KG1 (cell line): ENCODE measurements at regions not wholly inside any gene's neighbourhood (a gene's known extent, or its start where the extent isn't known, plus 50 kb on each side); places are given as distances from the start of the nearest gene placed in this dataset.
"Not testable (repeated sequence)": the region's sequence is repeated elsewhere in the genome, so short reads cannot be mapped to it uniquely, and the experiment has no call there.

Source experiments
- DNase-seq: peaks from one replicate; lab custom pipeline; 2025; lab: John Stamatoyannopoulos, UW

DNA sequence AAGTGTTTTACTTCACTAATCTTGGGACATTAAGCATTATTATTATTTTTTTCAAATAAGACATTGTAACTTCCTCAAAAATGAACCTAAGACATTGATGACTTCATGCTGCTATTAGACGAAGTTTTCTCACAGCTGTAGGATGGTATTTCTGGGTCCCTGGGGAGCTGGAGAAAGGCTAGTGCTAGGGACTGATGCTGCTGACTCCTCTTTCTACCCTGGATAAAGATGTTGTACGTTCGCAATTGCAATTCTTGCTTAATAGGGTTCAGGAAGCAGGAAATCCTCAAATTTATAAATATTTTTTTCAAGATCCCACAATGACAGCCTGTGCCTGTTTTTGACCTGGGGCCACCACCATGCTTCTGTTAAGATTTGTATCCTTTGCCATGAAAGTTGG lies 526.0 kb downstream of the CCSER2 start:
- no peak for DNase-seq

DNA sequence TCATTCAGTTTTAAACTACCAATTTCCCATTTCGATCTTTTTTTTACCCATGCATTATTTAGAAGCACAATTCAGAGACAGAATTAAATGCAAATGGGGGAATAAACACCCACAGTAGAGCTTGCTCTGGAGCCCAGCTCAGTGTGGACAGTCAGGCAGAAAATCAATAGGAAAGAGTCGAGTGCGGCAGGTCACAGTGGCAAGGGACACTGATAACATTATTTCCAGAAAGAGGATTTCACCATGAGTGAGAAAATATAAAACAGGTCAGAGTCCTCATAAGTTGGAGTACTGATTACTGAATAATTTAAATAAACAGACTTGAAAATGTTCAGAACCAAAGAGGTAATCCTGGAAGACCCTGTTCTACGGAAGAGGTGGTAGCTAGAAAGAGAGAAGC lies 532.5 kb downstream of the CCSER2 start:
- DNase-seq: no peak

DNA sequence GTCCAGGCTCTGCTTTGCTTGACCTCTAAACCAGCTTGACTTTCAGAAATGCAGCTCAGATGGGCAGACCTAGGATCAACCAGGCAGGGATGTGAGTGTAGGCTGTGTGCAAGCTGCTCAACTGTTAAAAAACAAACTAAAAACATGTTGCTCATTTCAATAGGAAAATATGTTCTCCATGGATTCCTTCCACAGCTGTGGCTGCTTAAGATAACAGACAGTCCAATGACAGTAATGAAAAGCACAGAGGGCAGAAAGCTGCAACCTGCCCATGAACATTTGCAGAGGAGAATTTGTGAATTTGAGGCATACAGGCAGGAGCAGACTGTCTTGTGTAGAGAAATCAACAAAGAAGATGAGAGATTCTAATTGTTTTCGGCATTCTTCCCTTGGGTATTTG lies 534.2 kb downstream of the CCSER2 start:
- DNase-seq: no peak

DNA sequence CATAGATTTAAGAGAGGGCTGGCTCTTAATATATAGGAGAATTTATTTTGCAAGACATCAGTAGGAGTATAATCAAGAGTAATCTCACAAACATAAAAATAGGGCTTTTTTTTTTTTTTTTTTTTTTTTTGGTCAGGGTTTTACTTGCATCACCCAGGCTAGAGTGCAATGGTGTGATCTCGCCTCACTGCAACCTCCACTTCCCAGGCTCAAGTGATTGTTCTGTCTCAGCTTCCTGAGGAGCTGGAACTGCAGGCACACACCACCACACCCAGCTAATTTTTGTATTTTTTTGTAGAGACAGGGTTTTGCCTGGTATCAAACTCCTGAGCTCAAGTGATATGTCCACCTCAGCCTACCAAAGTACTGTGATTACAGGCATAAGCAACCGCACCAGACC lies 535.3 kb downstream of the CCSER2 start:
- no peak for DNase-seq

DNA sequence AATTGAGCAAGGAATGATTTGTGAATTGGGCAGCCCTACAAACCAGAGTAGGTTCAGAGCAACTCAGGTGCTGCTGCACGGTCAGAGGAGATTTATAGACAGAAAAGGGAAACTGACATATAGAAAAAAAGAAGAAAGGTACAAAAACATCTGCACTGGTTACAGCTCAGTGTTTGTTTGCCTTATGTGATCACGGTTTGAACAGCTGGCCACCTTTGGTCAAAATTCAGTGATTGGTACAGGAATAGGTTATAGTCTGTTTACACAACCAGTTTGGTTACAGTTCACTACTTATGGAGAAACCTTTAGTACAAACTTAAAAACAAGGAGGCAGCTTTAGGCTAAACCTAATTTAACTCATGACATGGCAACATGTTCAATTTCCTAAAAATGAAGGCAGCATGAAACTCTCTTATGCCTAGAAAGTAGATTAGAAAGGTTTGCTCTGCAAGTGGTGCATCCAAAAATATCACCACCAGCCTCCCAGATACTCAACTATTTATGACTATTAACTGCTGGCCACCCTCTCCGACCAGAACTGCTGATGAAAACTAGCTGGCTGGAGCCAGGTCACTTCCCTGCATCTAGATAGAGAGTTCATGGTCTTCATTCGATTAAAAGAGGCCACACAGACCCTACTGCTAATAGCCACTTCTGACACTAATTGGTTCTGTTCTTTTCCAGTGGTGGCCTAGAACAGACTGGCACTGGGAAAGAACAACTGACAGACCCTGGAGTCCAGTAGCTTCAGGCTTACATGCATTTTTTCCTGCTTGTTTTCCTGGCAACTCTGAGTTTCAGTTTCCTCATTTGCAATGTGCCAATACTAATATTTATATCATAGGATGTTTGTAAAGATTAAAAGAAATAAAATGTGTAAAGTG lies 548.0 kb downstream of the CCSER2 start:
- DNase-seq: no peak

DNA sequence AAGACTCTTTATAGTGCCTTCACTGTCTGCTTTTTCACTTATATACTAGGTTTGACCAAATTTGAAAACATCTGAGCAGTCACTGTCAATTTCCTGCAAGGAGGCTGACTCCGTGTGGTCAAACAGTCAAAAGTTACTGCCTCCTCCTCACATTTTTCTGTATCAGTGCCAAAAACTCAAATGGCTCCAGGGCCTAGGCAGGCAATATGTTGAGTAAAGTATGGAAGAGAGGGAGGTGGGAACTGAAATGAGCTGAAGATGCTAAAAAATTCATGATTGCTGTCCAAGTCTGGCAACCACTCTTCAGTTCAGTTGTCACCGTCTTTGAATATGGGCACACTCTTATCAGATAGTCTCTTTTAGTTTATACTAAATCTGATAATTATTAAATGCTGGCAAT lies 551.6 kb downstream of the CCSER2 start:
- DNase-seq: no peak

DNA sequence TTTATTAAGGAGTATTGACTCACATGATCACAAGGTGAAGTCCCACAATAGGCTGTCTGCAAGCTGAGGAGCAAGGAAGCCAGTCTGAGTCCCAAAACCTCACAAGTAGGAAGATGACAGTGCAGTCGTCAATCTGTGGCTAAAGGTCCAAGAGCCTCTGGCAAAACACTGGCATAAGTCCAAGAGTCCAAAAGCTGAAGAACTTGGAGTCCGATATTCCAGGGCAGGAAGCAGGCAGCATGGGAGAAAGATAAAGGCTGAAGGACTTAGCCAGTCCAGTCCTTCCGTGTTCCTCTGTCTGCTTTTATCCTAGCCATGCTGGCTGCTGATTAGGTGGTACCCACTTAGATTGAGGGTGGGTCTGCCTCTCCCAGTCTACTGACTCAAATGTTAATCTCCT lies 553.3 kb downstream of the CCSER2 start:
- not testable (repeated sequence) for DNase-seq

DNA sequence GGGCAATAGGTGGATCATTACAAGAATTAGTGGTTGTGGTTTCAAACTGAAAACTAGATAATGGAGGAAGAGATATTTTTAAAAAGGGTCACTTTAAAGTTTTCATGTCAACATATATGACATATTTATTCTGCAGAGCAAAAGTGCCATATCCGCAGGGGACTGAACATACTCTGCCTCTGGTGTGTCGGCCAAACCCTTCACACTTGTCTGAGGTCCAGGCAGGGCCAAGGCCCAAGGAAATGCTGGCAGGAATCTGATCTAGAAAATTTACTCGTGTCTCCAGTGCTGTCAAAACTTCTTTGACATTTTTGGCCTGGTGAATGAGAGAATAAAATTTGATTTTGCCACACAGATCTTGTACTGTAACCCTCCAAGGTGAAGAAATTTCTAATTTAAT lies 562.3 kb downstream of the CCSER2 start:
- DNase-seq: no peak

DNA sequence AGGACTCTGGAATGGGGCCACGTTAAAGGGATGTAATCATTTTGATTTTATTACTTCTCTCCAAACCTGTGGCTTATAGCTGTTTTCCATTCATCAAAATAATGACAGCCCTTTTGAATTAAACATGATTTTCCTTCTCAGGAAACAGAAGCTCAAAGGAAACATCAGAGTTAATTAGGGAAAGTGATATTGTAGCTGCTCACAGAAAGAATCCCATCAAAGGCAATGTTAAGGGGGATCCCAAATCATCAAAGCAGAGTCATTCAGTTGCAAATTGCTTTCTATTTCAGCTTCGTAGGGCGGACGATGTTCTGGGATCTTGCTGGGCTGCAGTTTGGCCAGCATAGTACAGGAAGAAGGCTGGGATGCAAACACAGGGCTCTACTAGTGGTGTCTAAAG lies 563.2 kb downstream of the CCSER2 start:
- no peak for DNase-seq

DNA sequence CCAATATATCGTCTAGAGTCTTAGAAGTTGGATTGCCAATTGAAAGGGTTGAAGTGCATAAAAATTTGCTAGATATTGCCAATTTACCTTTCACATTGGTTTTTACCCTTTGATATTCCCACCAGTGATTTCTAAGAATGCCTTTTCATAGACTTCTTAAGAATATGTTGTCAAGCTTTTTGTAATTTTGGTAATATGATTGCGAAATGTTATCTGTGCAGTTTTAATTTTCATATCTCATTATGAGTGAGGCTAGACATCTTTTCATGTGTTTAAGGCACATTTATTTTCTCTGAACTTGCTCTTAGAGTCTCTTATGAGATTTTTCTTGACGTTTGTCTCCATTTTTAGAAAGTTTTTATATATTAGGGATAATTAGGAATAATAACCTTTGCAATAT lies 567.2 kb downstream of the CCSER2 start:
- no peak for DNase-seq

DNA sequence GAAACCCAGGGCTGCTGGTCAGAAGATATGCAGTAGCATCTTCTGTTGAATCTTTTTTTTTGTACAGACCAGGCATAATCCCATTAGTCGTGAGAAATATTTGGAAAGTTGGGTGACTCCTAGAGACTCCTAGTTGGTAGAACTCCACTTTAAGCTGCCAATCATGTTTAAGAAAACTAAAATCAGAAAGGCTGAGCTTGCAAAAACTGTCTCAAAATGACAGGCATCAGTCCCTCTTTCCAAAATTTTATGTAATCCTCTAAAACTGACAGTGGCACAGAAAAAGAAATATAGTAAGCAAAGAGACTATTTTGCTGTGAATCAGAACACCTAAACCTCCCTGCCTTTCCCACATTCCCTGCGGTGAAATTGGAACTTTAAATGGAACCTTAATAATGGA lies 568.5 kb downstream of the CCSER2 start:
- DNase-seq: no peak

DNA sequence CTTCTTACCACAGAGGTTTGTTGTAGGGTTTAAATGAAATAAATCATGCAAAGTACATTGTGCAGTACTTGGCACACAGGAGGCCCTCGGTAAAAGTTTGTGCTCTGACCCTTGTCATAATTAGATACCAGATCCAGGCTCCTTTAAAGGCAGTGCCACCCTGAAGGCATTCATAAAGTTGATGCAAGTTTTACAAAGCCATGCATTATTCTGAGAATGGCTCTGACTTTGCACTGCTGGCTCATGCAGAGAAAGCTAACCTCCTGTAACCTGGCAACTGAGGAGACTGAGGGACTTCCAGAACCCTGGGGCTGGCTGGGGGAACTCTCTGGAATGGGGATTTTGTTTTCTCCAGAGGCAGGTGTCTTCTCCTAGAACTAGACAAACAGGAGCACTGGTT lies 570.9 kb downstream of the CCSER2 start:
- DNase-seq: no peak

DNA sequence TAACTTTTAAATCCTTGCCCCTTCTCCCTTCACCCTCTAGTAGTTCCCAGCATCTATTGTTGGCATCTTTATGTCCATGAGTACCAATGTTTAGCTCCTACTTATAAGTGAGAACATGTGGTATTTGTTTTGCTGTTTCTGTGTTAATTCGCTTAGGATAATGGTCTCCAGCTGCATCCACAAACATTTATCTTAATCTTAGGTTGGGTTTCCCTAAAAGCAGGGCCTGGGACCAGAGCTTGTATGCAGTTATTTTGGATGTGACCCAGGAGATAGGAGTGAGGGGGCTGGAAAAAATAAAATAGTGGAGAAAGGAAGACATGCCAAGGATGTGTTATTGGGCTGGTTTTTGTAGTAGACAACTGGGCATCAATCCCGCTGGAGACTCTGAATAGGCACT lies 571.8 kb downstream of the CCSER2 start:
- DNase-seq: no peak

DNA sequence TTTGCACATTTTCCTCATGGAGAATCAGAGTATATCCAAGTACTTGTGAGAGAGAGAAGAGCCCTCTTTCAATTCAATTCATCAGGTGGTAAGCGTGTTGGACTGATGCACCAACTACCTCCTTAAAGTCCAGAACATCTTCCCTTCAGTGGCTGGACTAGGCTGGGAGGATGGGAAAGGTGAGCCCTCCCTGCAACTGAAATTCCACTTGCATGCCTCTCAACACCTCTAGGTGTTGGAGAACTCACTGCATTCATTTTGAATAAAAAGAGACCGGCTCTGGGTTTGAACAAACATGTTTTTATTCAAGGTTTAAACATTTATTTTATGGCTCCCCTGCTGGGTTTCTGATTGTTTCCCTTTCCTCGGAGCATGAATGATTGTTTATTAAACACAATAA lies 573.5 kb downstream of the CCSER2 start:
- DNase-seq: no peak

DNA sequence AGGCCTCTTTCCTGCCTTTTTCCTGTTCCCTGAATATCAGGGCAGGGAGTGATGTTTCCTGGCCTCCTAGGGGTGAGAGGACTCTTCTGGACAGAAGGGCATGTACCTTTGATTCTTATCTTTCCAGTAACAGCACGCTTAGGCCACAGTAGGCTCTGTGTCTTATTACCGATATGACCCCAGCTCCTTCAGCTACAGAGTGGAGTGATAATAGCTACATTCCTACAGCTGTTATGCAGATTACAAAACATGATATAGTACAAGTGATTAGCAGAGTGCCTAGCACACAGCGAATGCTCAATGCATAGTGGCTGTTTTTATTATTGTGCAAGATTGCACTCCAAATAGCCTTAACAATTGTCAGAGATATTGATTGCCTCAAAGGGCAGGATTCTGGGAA lies 574.2 kb downstream of the CCSER2 start:
- DNase-seq: no peak

DNA sequence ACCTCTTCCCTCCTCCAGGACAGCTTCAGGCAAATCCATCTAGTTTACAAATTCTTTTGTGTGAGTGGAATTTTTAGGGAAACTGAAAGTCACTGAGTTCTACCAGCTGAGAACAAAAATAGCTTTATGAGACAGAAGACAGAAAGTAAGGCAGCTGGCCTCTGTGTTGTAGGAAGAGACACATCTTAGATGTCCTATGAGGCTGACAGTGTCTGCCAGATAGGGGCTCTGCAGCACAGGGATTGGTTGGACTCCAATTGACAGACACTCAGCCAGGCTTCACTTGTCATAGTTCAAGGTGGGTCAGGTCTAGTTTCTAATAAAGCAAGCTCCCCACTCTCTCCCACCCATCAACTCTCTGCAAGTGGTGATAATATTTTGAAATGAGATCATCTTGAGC lies 574.9 kb downstream of the CCSER2 start:
- DNase-seq: no peak

DNA sequence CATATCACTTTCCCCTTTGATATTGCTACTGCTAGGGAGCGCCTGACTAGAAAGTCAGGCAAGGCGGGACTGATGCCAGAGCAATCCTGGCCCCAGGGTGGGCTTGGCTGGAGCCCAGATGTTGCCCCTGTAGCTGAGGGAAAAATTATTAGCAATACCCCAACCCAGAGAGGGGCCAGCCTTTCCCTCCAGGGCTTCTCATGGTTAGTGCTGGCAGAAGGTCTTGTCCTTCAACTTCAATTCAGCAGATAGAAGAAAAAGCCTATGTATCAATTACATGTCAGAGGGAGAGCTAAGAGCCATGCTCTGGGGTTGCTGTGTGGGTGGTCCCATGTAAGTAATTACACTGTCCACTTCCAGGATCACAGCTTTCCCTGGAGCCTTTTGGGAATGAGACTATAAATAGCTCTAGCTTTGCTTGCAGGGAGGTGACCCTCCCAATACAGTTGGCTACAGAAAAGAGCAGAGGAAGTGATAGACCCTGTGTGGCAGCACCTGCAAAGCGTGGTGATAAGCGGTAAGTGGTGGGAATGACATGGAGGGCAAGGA lies 579.1 kb downstream of the CCSER2 start:
- DNase-seq: no peak

DNA sequence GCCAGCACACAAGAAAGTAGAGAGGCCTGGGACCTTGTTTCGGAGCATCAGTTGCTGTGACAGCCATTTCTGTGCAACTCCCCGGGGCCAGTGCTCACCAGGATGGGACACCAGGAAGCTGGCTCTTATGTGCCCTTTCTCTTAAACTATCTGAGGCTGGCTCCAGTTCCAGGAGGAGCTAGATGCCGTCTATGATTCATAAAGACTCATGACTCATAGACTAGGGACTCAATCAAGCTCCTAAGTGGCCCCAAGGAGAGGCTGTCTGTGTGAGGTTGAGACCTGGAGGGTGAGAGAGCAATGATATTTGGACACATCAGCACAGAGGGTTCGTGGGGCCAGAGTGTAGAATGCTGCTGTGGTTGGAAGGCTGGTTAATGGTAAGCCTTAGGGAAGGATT lies 580.1 kb downstream of the CCSER2 start:
- no peak for DNase-seq

DNA sequence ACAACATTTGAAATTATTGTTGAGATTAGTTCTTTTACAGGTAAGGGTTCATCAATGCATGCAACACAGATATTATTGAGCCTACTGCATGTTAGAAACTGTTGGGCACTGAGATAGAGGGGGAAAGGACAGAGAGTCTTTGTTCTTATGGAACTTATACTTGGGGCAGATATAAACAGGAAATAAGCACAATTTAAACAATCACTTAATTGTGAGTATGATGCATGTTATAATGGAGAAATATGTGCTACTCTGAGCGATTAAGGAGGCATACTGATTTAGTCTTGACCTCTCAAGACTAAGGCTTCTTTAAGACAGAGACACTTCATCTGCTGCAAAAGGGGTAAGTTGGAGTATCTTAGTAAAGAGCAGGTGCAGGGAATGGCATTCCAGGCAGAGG lies 593.3 kb downstream of the CCSER2 start:
- DNase-seq: no peak

DNA sequence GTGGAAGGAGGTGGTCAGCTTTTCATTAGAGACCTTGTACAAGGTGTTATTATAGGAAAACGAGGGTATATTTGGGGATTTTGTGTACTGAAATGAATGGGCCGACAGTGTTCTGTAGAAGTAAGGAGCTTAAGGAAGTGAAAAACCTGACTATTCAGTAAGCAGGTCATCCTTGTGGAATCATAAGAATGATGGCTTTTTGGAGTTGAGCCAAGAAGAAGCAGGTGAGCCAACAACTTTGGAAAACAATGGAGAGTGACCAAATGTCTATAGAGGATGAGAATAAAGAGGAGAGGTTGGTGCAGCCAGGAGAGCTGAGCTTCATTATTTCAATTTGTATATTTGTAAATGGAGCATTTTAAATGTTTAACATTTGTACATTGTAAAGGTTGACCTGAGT lies 595.7 kb downstream of the CCSER2 start:
- DNase-seq: no peak

DNA sequence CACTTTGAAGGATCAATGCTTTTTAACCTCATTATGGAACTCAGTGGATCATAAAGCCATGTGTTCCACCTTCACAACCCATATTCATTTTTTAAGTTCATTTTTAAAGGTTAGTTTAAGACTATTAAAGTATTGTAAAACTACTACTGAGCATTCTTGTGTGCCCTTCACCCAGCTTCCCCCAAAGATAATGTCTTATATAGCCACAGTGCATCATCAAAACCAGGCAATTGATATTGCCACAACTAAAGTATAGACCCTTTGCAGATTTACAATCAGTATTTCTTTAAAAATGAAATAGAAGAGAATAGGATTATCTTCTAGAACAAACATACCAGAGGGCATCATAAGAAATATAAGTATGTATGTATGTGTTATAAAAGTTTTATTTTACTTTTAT lies 597.1 kb downstream of the CCSER2 start:
- no peak for DNase-seq

DNA sequence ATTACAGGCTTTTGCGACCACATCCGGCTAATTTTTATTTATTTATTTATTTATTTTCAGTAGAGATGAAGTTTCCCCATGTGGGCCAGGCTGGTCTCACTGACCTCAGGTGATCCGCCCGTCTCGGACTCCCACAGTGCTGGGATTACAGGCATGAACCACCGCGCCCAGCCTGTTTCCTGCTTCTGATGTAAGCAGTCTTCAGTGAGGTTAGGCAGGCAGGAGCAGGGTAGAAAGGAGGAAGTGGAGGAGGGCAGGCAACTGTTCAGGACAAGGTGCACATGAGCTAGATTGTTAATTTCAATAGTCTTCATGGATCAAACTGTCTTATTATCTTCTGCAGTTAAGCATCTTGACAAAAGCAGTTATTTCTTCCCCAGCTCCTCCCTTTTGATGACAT lies 605.0 kb downstream of the CCSER2 start:
- no peak for DNase-seq

DNA sequence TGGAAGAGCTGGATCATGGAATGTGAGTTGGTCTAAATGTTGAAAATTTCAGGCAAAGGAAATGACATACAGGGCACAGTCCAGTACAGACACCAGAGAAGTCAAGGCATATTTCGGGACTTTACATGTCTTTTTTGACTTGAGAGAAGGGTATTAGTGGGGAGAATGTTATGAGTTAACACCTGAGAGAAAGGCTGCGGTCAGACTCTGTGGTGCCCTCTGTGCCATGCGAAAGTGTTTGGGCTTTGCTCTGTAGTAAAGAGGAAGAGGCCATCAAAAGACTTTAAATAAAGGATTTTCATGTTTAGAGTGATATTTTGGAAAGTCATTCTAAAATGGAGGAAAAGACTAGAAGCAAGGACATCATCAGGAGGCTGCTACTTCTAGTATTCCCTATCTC lies 607.4 kb downstream of the CCSER2 start:
- no peak for DNase-seq
